PC-3 (cell line): ENCODE measurements at regions not wholly inside any gene's neighbourhood (a gene's known extent, or its start where the extent isn't known, plus 50 kb on each side); places are given as distances from the start of the nearest gene placed in this dataset.

Experiments
- ATAC-seq: fragments of 200-7000 bp; cut with Tn5 transposase; 2 replicates; pipeline ENCODE4 v1.9.1; 2020; ENCODE audit warnings: mild to moderate bottlenecking, moderate library complexity
- BruUV-seq: library from RNA; stranded (reverse); fragments of 400-500 nt; replicated peaks from 2 replicates; lab custom pipeline; 2021; lab: Mats Ljungman, UMichigan
- CTCF ChIA-PET: fragments of 300-600 bp; sonication (Branson Sonifier 250); formaldehyde crosslinking; loops from one replicate; lab custom pipeline; 2022; ENCODE audit warnings: antibody characterized with exemption; lab: Charles Lee
- POLR2A ChIA-PET: fragments of 300-600 bp; sonication (Branson Sonifier 250); formaldehyde crosslinking; loops from one replicate; lab custom pipeline; 2022; ENCODE audit warnings: antibody characterized with exemption; ENCODE audit not compliant: unreplicated experiment; lab: Charles Lee
- DNase-seq: peaks from one replicate; pipeline ENCODE4 v3.0.0-alpha.2; 2015
- H2AFZ ChIP-seq: fragments of 300-600 bp; sonication (generic); 2 replicates; pipeline ENCODE4 v1.6.0; 2016; ENCODE audit warnings: antibody characterized with exemption, low read length
- H3F3A ChIP-seq: fragments of 300-600 bp; sonication (generic); one replicate; pipeline ENCODE4 v1.6.0; 2017; ENCODE audit warnings: antibody characterized with exemption, low read length, control low read depth, mild to moderate bottlenecking; ENCODE audit not compliant: unreplicated experiment
- H3K27ac ChIP-seq: fragments of 300-600 bp; sonication (generic); 2 replicates; pipeline ENCODE4 v1.5.1; 2016; ENCODE audit warnings: mild to moderate bottlenecking, low read length
- H3K27me3 ChIP-seq: fragments of 300-600 bp; sonication (generic); 2 replicates; pipeline ENCODE4 v1.6.1; 2016; ENCODE audit warnings: low read length, mixed read lengths
- H3K36me3 ChIP-seq: fragments of 300-600 bp; sonication (generic); 2 replicates; pipeline ENCODE4 v1.6.1; 2016; ENCODE audit warnings: low read depth, mixed run types, low read length, mixed read lengths
- H3K4me1 ChIP-seq: fragments of 300-600 bp; sonication (generic); 2 replicates; pipeline ENCODE4 v1.5.1; 2016; ENCODE audit warnings: low read length; ENCODE audit not compliant: insufficient read depth
- H3K4me2 ChIP-seq: fragments of 300-600 bp; sonication (generic); 2 replicates; pipeline ENCODE4 v1.6.0; 2016; ENCODE audit warnings: low read length
- H3K4me3 ChIP-seq: fragments of 300-600 bp; sonication (generic); 2 replicates; pipeline ENCODE4 v1.5.1; 2016; ENCODE audit warnings: mild to moderate bottlenecking, low read length, mixed read lengths
- H3K79me2 ChIP-seq: fragments of 300-600 bp; sonication (generic); 2 replicates; pipeline ENCODE4 v1.6.1; 2017; ENCODE audit warnings: low read length, mixed read lengths
- H3K9ac ChIP-seq: fragments of 300-600 bp; sonication (generic); 2 replicates; pipeline ENCODE4 v1.6.0; 2016; ENCODE audit warnings: mild to moderate bottlenecking, low read length
- H3K9me2 ChIP-seq: fragments of 300-600 bp; sonication (generic); replicated peaks from 2 replicates; pipeline ENCODE4 v1.6.1; 2016; ENCODE audit warnings: mixed run types, low read length, mixed read lengths
- H3K9me3 ChIP-seq: fragments of 300-600 bp; sonication (generic); 2 replicates; pipeline ENCODE4 v1.6.1; 2016; ENCODE audit warnings: low read length, mixed read lengths
- H4K20me1 ChIP-seq: fragments of 300-600 bp; sonication (generic); 2 replicates; pipeline ENCODE4 v1.6.1; 2016; ENCODE audit warnings: low read length, mixed read lengths
- EZH2 ChIP-seq: fragments of 300-600 bp; sonication (generic); IDR thresholded peaks from one replicate; pipeline ENCODE4 v1.6.1; 2017; ENCODE audit warnings: antibody characterized with exemption, mild to moderate bottlenecking, low read length; ENCODE audit not compliant: unreplicated experiment
- EZH2phosphoT487 ChIP-seq: fragments of 300-600 bp; sonication (generic); IDR thresholded peaks from 2 replicates; pipeline ENCODE4 v1.6.1; 2018; ENCODE audit warnings: mild to moderate bottlenecking, antibody characterized with exemption, low read length, borderline replicate concordance
- intact Hi-C: fragments of 100-400 bp; cut with micrococcal nuclease; formaldehyde crosslinking; loops from 2 replicates; pipeline ENCODE4 v1.9.0; 2023
- TF ChIP-seq, protein P1 (sequence below): fragments of 300-600 bp; sonication (generic); conservative IDR thresholded peaks from 2 replicates; pipeline ENCODE4 v1.5.1; 2017; ENCODE audit warnings: antibody characterized with exemption, low read depth, mild to moderate bottlenecking, low read length

DNA sequence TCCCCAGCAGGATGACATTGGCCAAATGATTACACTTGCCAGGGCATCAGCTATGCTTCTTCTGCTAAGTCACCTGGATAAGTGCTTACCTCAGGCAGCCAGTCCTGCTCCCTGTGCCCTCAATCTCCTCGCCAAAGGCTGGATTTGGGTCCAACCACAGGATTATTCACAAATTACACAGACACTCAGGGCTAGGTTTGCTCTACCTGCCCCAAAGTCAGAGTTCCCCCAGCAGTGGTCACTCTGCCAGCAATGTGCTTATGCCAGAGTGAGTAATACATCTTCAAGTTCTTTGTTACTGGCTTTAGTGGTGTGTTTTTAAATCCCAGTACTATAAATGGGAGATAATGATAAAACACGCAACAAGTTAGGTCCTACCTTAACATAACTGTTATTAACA lies 189.7 kb upstream of the SEMA3D start:
- Histone ChIP-seq H3K79me2 (no peaks in the 10 kb centered on the region), H3F3A (no peaks in the 10 kb centered on the region), H3K9ac (no peak overlapping the region), H3K27ac (no peak overlapping the region), H2AFZ (no peak overlapping the region), H3K4me3 (no peak overlapping the region), H4K20me1 (no peaks in the 10 kb centered on the region), H3K9me3 (no peaks in the 10 kb centered on the region), H3K36me3 (no peaks in the 10 kb centered on the region), H3K9me2 (no peaks in the 10 kb centered on the region), H3K4me1 (no peaks in the 10 kb centered on the region), H3K4me2 (no peak overlapping the region), H3K27me3 (no peaks in the 10 kb centered on the region)
- CTCF ChIA-PET: no interaction called here
- ATAC-seq (peak; percentile 77), DNase-seq (peak; percentile 70)
- intact Hi-C loops: no loop called here
- TF ChIP-seq EZH2phosphoT487: no peak
- TF ChIP-seq, protein P1, sequence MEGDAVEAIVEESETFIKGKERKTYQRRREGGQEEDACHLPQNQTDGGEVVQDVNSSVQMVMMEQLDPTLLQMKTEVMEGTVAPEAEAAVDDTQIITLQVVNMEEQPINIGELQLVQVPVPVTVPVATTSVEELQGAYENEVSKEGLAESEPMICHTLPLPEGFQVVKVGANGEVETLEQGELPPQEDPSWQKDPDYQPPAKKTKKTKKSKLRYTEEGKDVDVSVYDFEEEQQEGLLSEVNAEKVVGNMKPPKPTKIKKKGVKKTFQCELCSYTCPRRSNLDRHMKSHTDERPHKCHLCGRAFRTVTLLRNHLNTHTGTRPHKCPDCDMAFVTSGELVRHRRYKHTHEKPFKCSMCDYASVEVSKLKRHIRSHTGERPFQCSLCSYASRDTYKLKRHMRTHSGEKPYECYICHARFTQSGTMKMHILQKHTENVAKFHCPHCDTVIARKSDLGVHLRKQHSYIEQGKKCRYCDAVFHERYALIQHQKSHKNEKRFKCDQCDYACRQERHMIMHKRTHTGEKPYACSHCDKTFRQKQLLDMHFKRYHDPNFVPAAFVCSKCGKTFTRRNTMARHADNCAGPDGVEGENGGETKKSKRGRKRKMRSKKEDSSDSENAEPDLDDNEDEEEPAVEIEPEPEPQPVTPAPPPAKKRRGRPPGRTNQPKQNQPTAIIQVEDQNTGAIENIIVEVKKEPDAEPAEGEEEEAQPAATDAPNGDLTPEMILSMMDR: no peak
- no peak for TF ChIP-seq EZH2
- BruUV-seq: no TSS peak
- POLR2A ChIA-PET: no interaction called here

DNA sequence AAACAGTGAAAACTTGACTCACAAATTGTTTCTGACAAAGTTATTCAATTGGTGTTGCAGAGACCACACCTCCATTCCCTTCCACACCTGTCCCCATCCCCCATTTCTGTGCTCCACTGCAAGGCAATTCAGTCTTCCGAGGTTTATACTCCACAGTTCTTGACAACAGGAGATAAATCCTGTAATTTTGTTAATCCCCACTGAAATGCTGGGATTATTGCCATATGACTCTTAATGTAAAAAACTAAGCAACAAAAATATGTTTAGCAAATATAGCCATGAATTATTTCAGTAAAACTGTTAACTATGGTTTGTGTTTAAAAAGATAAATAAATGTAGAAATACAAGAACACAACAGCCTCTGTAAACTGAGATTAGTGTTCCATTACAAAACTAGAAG lies 170.1 kb upstream of the SEMA3D start:
- no peak overlapping the region for H3K27ac ChIP-seq
- H4K20me1 ChIP-seq: no peaks in the 10 kb centered on the region
- H3K9ac ChIP-seq: no peak overlapping the region
- ChIA-PET CTCF (no interaction called here), POLR2A (no interaction called here)
- no TSS peak for BruUV-seq
- no peaks in the 10 kb centered on the region for H3K27me3 ChIP-seq
- intact Hi-C loops: no loop called here
- H3K9me3 ChIP-seq: no peaks in the 10 kb centered on the region
- no peaks in the 10 kb centered on the region for H3K79me2 ChIP-seq
- ATAC-seq (no peak), DNase-seq (no peak)
- TF ChIP-seq, protein P1: no peak
- no peak overlapping the region for H3K4me2 ChIP-seq
- no peaks in the 10 kb centered on the region for H3K36me3 ChIP-seq
- H3K4me1 ChIP-seq: no peaks in the 10 kb centered on the region
- no peaks in the 10 kb centered on the region for H3F3A ChIP-seq
- no peaks in the 10 kb centered on the region; the same call in 1 of the 2 replicates for H3K9me2 ChIP-seq
- H3K4me3 ChIP-seq: no peak overlapping the region
- H2AFZ ChIP-seq: no peak overlapping the region

DNA sequence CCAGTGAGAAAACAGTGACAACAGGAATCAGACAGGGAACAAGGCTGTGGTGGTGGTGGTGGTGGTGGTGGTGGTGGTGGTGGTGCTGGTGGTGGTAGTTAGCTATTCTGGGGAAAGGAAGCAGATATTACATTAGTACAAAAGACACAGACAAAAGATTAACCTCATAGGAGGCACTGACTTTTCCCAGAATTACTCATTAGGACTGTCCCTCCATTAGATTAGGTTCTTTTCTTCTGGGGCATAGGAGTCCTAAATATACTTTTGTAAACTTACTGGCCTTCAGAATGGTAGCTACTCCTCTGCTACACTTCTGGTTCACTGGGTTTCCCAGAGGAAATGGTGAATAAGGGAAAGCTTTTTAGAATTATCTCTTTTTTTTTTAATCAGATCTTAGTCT lies 156.6 kb upstream of the SEMA3D start:
- no peaks in the 10 kb centered on the region for H3K9me2 ChIP-seq
- no peaks in the 10 kb centered on the region for H3F3A ChIP-seq
- H3K27ac ChIP-seq: no peak overlapping the region
- no peaks in the 10 kb centered on the region for H3K9me3 ChIP-seq
- H3K4me2 ChIP-seq: no peak overlapping the region
- intact Hi-C loops: no loop called here
- H4K20me1 ChIP-seq: no peaks in the 10 kb centered on the region
- DNase-seq: no peak
- no peaks in the 10 kb centered on the region for H3K27me3 ChIP-seq
- H3K4me3 ChIP-seq: no peak overlapping the region
- TF ChIP-seq, protein P1: no peak
- TF ChIP-seq EZH2 (no peak), EZH2phosphoT487 (no peak)
- no peak overlapping the region for H2AFZ ChIP-seq
- H3K79me2 ChIP-seq: no peaks in the 10 kb centered on the region
- no peaks in the 10 kb centered on the region for H3K36me3 ChIP-seq
- no peaks in the 10 kb centered on the region for H3K4me1 ChIP-seq
- H3K9ac ChIP-seq: no peak overlapping the region
- ATAC-seq: no peak
- ChIA-PET CTCF (no interaction called here), POLR2A (no interaction called here)
- BruUV-seq: no TSS peak
